CD4-positive, alpha-beta T cell treated with Interleukin-6 for 4 hours (primary cell): ENCODE measurements at regions not wholly inside any gene's neighbourhood (a gene's known extent, or its start where the extent isn't known, plus 50 kb on each side); places are given as distances from the start of the nearest gene placed in this dataset.
"Not testable (repeated sequence)": the region's sequence is repeated elsewhere in the genome, so short reads cannot be mapped to it uniquely, and the experiment has no call there.

Experiments used
- DNase-seq: peaks from one replicate; pipeline ENCODE4 v3.0.0-alpha.2; 2020; ENCODE audit warnings: mixed read lengths

- DNase-seq = no peak
These were observed 1369.1 kb downstream of the UQCRFS1 start for GRCh38 chr19:27843861-27844260.

- no peak for DNase-seq
These were observed 1379.9 kb downstream of the UQCRFS1 start for GRCh38 chr19:27833031-27833430.

DNA sequence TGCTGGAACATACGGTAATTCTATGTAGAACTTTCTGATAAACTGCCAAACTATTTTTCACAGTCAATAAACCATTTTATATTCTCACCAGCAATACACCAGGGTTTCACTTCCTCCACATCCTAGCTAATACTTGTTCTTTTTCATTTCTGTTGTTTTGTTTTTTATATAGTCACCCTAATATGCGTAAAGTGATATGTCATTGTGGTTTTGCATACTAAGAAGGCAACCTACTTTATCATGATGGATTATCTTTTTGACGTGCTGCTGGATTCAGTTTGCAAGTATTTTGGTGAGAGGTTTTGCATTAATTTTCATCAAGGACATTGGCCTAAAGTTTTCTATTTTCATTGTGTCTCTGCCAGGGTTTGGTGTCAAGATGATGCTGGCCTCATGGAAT is 1384.1 kb downstream of the UQCRFS1 start:
- no peak for DNase-seq

GRCh38 chr19:27824108-27824507 is 1388.8 kb downstream of the UQCRFS1 start:
- no peak for DNase-seq

DNA sequence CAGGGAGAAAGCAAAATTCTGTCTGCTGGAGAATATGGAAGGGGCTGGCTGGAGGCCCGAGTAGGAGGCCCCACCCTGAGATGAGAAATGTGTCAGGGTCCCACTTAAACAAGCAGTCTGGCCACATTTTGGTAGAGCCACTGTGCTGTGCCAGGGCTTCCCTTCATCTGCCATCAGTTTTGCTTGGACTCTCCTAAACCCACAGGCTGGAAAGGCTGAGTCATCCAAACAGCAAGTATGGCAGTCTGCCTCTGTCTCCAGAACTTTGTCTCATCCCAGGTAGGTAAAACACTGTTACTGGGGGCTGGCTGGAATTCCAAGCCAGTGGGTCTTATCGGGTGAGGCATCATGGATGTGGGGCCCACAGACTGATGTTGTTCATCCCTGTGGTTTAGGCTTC is 1390.6 kb downstream of the UQCRFS1 start:
- DNase-seq = no peak

- DNase-seq = no peak
These were observed 1391.4 kb downstream of the UQCRFS1 start for GRCh38 chr19:27821418-27822018.

DNA sequence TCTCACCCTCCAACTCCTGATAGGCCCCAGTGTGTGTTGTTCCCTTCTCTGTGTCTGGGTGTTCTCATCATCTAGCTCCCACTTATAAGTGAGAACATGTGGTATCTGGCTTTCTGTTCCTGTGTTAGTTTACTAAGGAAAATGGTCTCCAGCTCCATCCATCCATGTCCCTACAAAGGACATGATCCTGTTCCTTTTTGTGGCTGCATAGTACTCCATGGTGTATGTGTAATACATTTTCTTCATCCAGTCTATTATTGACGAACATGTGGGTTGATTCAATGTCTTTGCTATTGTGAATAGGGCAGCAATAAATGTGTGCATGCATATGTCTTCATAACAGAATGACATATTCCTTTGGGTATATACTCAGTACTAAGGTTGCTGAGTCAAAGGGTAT is 1397.0 kb downstream of the UQCRFS1 start:
- DNase-seq = no peak

DNA sequence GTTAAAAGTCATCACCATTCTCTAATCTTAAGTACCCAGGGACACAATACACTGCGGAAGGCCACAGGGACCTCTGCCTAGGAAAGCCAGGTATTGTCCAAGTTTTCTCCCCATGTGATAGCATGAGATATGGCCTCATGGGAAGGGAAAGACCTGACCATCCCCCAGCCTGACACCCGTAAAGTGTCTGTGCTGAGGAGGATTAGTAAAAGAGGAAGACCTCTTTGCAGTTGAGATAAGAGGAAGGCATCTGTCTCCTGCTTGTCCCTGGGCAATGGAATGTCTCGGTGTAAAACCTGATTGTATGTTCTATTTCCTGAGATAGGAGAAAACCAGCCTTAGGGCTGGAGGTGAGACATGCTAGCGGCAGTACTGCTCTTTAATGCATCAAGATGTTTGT is 1398.1 kb downstream of the UQCRFS1 start:
- DNase-seq = not testable (repeated sequence)

DNA sequence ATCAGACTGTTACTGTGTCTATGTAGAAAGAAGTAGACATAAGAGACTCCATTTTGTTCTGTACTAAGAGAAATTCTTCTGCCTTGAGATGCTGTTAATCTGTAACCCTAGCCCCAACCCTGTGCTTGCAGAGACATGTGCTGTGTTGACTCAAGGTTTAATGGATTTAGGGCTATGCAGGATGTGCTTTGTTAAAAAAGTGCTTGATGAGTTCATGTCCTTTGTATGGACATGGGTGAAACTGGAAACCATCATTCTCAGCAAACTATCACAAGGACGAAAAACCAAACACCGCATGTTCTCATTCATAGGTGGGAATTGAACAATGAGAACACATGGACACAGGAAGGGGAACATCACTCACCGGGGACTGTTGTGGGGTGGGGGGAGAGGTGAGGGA is 1398.7 kb downstream of the UQCRFS1 start:
- not testable (repeated sequence) for DNase-seq

DNA sequence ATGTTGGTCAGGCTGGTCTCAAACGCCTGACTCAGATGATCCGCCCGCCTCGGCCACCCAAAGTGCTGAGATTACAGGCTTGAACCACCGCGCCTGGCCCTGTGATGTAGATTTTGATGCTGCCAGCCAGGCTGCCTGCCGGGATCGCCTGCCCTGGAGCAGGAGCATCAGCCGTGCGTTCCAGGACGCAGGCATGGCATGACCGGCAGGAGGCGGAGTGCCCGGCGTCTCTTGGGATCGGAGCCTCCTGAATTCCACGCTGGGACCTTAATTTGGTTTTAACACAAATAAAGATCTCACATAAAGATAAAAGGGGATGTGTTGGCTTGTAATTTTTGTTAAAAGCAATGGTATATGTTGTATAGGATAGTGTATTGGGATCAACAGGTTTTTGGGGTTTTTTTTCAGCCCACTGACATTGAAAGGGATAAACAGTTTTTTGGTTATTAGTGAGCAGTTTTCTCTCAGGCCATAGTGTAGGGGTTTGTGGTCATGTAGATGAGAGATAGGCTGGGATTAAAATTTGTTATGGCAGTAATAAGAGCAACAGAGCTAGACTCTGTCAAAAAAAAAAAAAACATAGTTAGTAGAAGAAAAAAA is 1406.4 kb downstream of the UQCRFS1 start:
- no peak for DNase-seq

DNA sequence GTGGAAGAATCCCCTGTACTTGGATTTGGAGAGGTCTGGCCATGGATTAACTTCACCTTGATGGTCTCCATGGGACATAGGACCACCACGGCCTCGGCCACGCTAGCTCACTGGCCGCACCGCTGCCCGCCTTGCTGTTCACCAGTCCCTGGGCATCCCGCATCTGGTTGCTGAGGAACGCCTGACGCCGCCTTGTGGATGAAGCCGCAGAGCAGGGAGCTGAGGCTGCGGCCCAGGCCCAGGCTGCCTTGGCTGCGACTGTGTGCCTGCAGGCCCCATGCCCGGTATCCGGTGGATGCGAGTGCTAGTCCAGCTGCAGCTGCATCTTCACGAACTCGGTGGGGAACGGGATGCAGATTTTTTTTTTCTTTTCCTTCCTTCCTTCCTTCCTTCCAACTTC is 1407.1 kb downstream of the UQCRFS1 start:
- no peak for DNase-seq

DNA sequence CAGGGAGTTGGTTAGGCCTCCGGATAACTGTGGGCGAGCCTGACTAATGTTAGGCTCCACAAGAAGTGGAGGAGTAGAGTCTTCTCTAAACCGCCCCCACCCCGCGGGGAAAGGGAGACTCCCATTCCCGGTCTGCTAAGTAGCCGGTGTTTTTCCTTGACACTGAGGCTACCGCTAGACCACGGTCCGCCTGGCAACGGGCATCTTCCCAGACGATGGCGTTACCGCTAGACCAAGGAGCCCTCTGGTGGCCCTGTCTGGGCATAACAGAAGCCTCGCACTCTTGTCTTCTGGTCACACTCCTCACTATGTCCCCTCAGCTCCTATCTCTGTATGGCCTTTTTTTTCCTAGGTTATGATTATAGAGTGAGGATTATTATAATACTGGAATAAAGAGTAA is 1410.7 kb downstream of the UQCRFS1 start:
- DNase-seq = not testable (repeated sequence)

DNA sequence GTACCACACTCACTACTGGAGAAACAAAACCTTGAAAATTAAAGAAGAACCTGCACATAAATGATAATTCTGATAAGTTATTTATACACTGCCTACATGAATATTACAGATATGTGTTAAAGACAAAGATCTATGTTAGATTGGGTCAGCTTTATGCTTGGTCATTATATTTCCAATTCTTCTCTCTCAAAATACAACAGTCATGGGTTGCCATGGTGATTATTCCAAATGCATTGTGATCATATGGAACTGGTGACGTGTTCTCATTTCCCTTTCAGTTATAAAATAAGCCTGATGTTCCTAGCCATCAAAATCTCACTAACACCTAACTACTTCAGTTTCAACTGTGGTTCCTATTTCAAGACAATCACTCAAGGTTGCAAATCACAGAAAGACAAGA is 1416.4 kb downstream of the UQCRFS1 start:
- DNase-seq = no peak

DNA sequence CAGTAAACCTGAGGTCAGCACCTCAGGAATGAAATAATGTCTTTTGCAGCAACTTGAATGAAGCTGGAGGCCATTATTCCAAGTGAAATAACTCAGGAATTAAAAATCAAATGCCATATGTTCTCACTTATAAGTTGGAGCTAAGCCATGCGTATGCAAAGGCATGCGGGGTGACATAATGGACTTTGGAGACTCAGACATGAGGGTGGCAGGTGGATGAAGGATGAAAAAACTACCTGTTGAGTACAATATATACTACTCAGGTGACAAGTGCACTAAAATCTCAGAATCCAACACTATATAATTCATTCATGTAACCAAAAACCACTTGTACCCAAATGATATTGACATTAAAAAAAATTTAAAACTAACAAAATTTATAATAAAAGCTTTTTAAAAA is 1416.9 kb downstream of the UQCRFS1 start:
- DNase-seq = no peak

- DNase-seq = no peak
These were observed 1417.6 kb downstream of the UQCRFS1 start for GRCh38 chr19:27795369-27795768.

DNA sequence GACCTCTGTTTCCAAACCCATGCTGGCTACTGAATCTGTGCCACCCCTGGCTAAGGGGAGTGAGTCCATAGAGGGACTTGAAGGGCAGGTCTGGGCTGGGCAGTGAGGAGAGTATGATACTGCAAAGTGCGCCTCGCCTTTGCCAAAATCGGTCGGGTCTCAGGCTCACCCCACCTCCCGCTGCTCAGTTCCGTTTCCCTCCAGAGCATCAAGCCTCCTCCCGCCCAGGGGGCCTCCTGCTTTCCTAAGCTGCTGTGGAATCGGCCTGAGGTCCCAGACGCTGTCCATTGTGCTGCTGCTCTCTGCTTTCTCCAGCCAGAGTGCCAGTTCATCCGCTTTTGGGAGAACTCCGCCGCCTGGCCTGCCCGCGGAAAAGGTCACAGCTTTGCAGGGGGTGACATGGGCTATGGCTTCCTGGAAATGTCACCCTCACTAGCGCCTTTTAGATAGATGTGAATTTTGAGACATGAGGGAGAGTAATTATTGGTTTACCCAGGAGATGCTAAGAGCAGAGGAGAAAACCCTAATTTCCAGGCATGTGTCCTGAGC is 1418.4 kb downstream of the UQCRFS1 start:
- no peak for DNase-seq

DNA sequence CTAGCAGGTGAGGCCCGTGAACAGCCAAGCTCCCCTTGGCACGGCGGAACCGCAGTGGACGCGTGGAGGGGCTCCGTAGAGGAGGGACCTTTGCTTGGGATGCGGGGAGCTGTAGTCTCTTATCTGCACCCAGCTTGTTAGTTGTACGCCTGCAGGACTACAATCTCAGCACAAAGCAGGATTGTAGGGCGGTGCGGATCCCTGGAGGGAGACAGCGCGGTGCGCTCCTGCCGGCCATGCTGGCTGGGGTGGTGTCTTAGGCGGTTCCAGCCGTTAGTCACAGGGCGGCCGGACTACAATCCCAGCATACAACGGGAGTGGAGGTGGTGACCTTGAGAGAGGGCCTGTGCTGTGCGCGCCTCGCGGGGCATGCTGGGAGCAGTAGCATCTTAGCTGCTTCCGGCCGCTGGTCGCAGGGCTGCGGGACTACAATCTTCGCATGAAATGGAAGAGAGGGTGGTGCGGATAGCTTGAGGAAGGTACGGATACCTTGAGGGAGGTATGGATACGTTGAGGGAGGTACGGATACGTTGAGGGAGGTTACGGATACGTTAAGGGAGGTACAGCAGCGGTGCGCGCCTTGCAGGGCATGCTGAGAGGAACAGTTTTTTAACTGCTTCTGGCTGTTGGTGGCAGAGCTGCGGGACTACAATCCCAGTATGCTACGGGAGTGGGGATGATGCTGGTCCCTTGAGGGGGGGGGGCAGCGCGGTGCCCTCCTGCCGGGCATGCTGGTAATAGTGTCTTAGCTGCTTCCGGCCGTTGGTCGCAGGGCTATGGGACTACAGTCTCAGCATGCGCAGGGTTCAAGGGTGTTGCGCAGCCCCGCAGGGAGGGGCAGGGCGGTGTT is 1419.1 kb downstream of the UQCRFS1 start:
- peak; percentile 90 for DNase-seq

DNA sequence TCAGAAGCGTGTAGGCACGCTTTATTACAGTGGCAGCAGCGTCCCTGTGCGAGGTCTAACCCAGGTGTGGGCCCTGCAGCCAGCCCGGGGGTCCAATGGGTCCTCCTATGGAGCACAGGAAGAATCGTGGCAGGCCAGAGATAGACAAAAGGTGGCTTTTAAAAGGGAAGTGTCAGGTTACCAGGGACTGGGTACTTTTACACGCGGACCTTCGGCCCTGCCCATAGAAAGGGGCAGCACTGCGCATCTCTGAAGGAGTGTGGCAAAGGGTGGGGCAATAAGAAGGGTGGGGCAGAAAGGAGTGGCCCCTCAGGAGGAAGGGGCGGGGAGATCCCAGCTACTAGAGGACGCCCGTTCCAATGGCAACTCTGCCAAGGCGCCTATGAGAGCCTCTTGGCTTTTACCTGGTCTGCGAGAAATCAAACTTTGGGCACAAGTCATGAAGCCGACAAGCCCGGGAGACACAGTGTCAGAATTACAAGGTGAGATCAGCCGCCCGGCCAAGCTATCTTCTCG is 1419.8 kb downstream of the UQCRFS1 start:
- DNase-seq = peak; percentile 76

DNA sequence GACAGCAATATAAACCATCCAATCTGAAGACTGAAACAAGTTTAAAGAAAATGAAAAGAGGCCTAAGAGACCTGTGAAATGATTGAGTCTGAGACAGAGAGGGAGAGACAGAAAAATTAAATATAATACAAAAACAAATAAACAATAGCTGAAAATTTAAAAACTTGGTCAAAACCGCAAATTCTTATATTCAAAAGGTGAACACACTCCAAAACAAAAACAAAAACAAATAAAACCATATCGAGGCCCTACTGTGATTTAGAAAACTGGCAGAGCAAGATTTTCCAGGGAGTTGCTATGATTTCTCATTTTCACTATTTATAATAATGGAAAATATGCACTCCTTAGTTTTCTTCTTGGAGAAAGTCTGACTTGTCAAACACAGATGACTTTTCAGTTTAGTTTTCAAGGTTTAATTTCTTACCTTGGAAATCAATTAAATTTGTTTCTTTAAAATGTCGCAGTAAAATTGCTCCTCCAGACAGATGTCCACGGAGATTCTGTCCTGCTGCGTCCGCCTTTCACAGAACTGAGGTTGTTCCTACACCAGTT is 1420.3 kb downstream of the UQCRFS1 start:
- no peak for DNase-seq

- no peak for DNase-seq
These were observed 1432.4 kb downstream of the UQCRFS1 start for GRCh38 chr19:27780367-27781075.

DNA sequence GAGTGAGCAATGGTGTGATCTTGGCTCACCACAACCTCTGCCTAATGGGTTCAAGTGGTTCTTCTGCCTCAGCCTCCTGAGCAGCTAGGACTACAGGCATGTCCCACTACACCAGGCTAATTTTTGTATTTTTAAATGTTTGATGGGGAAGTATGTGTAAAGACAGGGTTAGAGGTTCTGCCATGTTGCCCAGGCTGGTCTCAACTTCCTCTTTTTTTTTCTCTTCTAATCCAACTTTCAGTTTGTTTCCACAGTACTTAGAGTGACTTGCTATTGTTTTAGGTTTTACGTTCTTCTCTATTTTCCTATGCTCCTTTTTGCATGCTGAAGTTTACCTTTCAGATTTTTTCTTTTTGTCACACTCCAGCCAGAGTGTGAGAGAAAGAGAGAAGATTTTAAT is 1433.0 kb downstream of the UQCRFS1 start:
- DNase-seq = no peak

GRCh38 chr19:27777726-27778125 is 1435.2 kb downstream of the UQCRFS1 start:
- DNase-seq = no peak

GRCh38 chr19:27777242-27777641 is 1435.7 kb downstream of the UQCRFS1 start:
- DNase-seq = no peak
